ENCODE measurements at regions not wholly inside any gene's neighbourhood (a gene's known extent, or its start where the extent isn't known, plus 50 kb on each side); places are given as distances from the start of the nearest gene placed in this dataset.

- no peaks in the 10 kb centered on the region for H3K9me3 ChIP-seq
- DNase-seq: no peak
- H3K36me3 ChIP-seq: no peaks in the 10 kb centered on the region
- H3K27me3 ChIP-seq: no peaks in the 10 kb centered on the region
- no peak overlapping the region for H3K27ac ChIP-seq
- H3K4me3 ChIP-seq (replicated peaks in 1 of 3): no peak overlapping the region
- no peaks in the 10 kb centered on the region for H3K4me1 ChIP-seq
- TF ChIP-seq, protein P1, sequence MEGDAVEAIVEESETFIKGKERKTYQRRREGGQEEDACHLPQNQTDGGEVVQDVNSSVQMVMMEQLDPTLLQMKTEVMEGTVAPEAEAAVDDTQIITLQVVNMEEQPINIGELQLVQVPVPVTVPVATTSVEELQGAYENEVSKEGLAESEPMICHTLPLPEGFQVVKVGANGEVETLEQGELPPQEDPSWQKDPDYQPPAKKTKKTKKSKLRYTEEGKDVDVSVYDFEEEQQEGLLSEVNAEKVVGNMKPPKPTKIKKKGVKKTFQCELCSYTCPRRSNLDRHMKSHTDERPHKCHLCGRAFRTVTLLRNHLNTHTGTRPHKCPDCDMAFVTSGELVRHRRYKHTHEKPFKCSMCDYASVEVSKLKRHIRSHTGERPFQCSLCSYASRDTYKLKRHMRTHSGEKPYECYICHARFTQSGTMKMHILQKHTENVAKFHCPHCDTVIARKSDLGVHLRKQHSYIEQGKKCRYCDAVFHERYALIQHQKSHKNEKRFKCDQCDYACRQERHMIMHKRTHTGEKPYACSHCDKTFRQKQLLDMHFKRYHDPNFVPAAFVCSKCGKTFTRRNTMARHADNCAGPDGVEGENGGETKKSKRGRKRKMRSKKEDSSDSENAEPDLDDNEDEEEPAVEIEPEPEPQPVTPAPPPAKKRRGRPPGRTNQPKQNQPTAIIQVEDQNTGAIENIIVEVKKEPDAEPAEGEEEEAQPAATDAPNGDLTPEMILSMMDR (IDR thresholded peaks at IDR 0.05): no peak
- no peak for TF ChIP-seq POLR2A (IDR thresholded peaks at IDR 0.05)
- intact Hi-C loops (cut with DNase I): no loop called here
- 88% methylated on average over 2 of the region's 2 CpGs for WGBS, 2 donors
These were observed 75.6 kb upstream of the TNIK start for GRCh38 chr3:171535799-171536198.

GRCh38 chr3:171535133-171535532 is 74.9 kb upstream of the TNIK start:
- H3K27me3 ChIP-seq: no peaks in the 10 kb centered on the region
- DNase-seq: no peak
- intact Hi-C loops (cut with DNase I): no loop called here
- no peak for TF ChIP-seq POLR2A (IDR thresholded peaks at IDR 0.05)
- TF ChIP-seq, protein P1 (IDR thresholded peaks at IDR 0.05): no peak
- no peak overlapping the region for H3K27ac ChIP-seq
- 95 to 97% methylated on average over 3 of the region's 3 CpGs for WGBS, 2 donors
- H3K36me3 ChIP-seq: no peaks in the 10 kb centered on the region
- H3K4me3 ChIP-seq (replicated peaks in 1 of 3): no peak overlapping the region
- H3K4me1 ChIP-seq: no peaks in the 10 kb centered on the region
- no peaks in the 10 kb centered on the region for H3K9me3 ChIP-seq

DNA sequence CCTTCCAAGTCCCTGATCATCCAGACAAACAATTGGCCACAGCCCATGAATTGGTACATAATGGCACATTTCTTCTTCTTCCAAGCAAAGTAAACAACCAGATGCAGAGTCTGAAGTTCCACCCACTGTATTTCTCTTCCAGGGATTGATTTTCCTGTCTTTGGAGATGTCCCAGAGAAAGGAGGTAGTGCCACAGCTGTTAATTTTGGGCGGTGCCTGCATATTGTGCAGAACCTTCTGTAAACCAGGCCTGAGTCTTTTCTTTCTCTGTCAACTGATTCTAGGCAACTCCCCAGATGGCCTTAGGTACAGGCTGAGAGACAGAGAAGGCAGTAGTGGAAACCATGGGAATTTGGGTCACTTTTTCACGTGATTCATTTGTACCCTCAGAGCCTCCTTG is 73.5 kb upstream of the TNIK start:
- no peak for TF ChIP-seq POLR2A (IDR thresholded peaks at IDR 0.05)
- intact Hi-C loops (cut with DNase I): no loop called here
- Histone ChIP-seq H3K27me3 (no peaks in the 10 kb centered on the region), H3K4me3 (replicated peaks in 1 of 3) (no peak overlapping the region), H3K4me1 (no peaks in the 10 kb centered on the region), H3K9me3 (no peaks in the 10 kb centered on the region), H3K36me3 (no peaks in the 10 kb centered on the region), H3K27ac (no peak overlapping the region)
- 94 to 96% methylated on average over 2 of the region's 2 CpGs for WGBS, 2 donors
- DNase-seq: no peak

DNA sequence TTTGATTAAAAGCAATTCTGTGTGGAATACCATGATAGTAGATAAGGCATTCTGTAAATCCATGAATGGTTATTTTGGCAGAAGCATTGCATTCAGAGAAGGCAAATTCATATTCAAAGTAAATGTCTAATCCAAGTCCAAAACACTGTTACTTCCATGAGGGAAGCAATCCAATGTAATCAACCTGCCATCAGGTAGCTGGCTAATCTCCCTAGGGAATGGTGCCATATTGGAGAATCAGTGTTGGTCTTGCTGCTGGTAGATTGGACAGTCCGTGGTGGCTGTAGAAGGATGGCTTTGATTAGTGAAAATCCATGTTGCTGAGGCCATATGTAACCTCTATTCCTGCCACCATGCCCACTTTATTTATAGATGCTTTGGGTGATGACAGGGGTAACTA is 72.1 kb upstream of the TNIK start:
- no peak overlapping the region for H3K27ac ChIP-seq
- no peaks in the 10 kb centered on the region for H3K36me3 ChIP-seq
- intact Hi-C loops (cut with DNase I): no loop called here
- no peak overlapping the region for H3K4me3 ChIP-seq (replicated peaks in 1 of 3)
- H3K27me3 ChIP-seq: no peaks in the 10 kb centered on the region
- DNase-seq: no peak
- 89 to 100% methylated on average over 1 of the region's 1 CpG for WGBS, 2 donors
- no peaks in the 10 kb centered on the region for H3K9me3 ChIP-seq
- TF ChIP-seq, protein P1 (IDR thresholded peaks at IDR 0.05): no peak
- TF ChIP-seq POLR2A (IDR thresholded peaks at IDR 0.05): no peak
- no peaks in the 10 kb centered on the region for H3K4me1 ChIP-seq

GRCh38 chr3:171531716-171532115 is 71.5 kb upstream of the TNIK start:
- no peaks in the 10 kb centered on the region for H3K27me3 ChIP-seq
- DNase-seq: no peak
- no peaks in the 10 kb centered on the region for H3K36me3 ChIP-seq
- intact Hi-C loops (cut with DNase I): no loop called here
- H3K4me3 ChIP-seq (replicated peaks in 1 of 3): no peak overlapping the region
- H3K4me1 ChIP-seq: peaks cover 0 to 4% of the 10 kb centered on the region in 2 donors
- TF ChIP-seq, protein P1 (IDR thresholded peaks at IDR 0.05): no peak
- no peak for TF ChIP-seq POLR2A (IDR thresholded peaks at IDR 0.05)
- no peak overlapping the region for H3K27ac ChIP-seq
- WGBS, 2 donors: 79 to 80% methylated on average over 2 of the region's 2 CpGs
- H3K9me3 ChIP-seq: no peaks in the 10 kb centered on the region

- Histone ChIP-seq H3K27ac (no peak overlapping the region), H3K9me3 (no peaks in the 10 kb centered on the region), H3K4me3 (replicated peaks in 1 of 3) (no peak overlapping the region), H3K27me3 (no peaks in the 10 kb centered on the region), H3K36me3 (no peaks in the 10 kb centered on the region), H3K4me1 (peaks cover 0 to 4% of the 10 kb centered on the region in 2 donors)
- intact Hi-C loops (cut with DNase I): no loop called here
- DNase-seq: no peak
- TF ChIP-seq, protein P1 (IDR thresholded peaks at IDR 0.05): no peak
- no peak for TF ChIP-seq POLR2A (IDR thresholded peaks at IDR 0.05)
- 94 to 98% methylated on average over 2 of the region's 2 CpGs for WGBS, 2 donors
These were observed 67.9 kb upstream of the TNIK start for GRCh38 chr3:171528102-171528501.
